SK-N-MC (cell line): ENCODE measurements at regions not wholly inside any gene's neighbourhood (a gene's known extent, or its start where the extent isn't known, plus 50 kb on each side); places are given as distances from the start of the nearest gene placed in this dataset.

Experiments
- DNase-seq: peaks from one replicate; pipeline ENCODE4 v3.0.0-alpha.2; 2011; ENCODE audit warnings: low read depth, low spot score
- H3K27ac ChIP-seq: fragments of 200-600 bp; sonication (generic); 2 replicates; pipeline ENCODE4 v1.5.1; 2016; ENCODE audit warnings: mixed run types
- H3K36me3 ChIP-seq: fragments of 200-600 bp; sonication (generic); 2 replicates; pipeline ENCODE4 v1.6.1; 2017; ENCODE audit warnings: antibody characterized with exemption, low read length, mixed read lengths; ENCODE audit not compliant: insufficient read depth
- H3K4me3 ChIP-seq: fragments of 200-600 bp; sonication (generic); 2 replicates; pipeline ENCODE4 v1.5.1; 2016
- H3K9ac ChIP-seq: fragments of 200-600 bp; sonication (generic); 2 replicates; pipeline ENCODE4 v1.8.0; 2017; ENCODE audit warnings: mixed run types, mixed read lengths; ENCODE audit not compliant: insufficient read length
- H3K9me3 ChIP-seq: fragments of 200-600 bp; sonication (generic); 2 replicates; pipeline ENCODE4 v1.6.1; 2017; ENCODE audit warnings: low read depth, mild to moderate bottlenecking, antibody characterized with exemption, low read length, moderate library complexity, mixed read lengths
- EZH2 ChIP-seq: fragments of 200-600 bp; sonication (generic); IDR thresholded peaks from one replicate; pipeline ENCODE4 v1.6.1; 2017; ENCODE audit warnings: antibody characterized with exemption
- FOXP2 ChIP-seq: optimal IDR thresholded peaks from 2 replicates; pipeline ENCODE3; 2011; ENCODE audit warnings: mild to moderate bottlenecking, moderate library complexity; ENCODE audit not compliant: insufficient read depth; ENCODE audit errors: extremely low read length, control extremely low read depth
- POLR2AphosphoS5 ChIP-seq: IDR thresholded peaks from 2 replicates; pipeline ENCODE4 v1.6.1; 2012; ENCODE audit warnings: mild to moderate bottlenecking, low read depth, low read length, borderline replicate concordance

GRCh38 chr12:130266751-130267150 is 70.9 kb upstream of the PIWIL1 start:
- Histone ChIP-seq H3K9me3 (no peaks in the 10 kb centered on the region), H3K4me3 (no peak overlapping the region), H3K9ac (no peak overlapping the region), H3K36me3 (no peaks in the 10 kb centered on the region), H3K27ac (no peak overlapping the region)
- TF ChIP-seq FOXP2: no peak
- no peak for TF ChIP-seq POLR2AphosphoS5
- no peak for TF ChIP-seq EZH2
- DNase-seq: no peak

GRCh38 chr12:130280231-130280630 is 57.5 kb upstream of the PIWIL1 start:
- Histone ChIP-seq H3K27ac (no peak overlapping the region), H3K9me3 (no peaks in the 10 kb centered on the region), H3K36me3 (no peaks in the 10 kb centered on the region), H3K4me3 (no peak overlapping the region), H3K9ac (no peak overlapping the region)
- TF ChIP-seq POLR2AphosphoS5 (no peak), EZH2 (no peak), FOXP2 (no peak)
- DNase-seq: no peak

DNA sequence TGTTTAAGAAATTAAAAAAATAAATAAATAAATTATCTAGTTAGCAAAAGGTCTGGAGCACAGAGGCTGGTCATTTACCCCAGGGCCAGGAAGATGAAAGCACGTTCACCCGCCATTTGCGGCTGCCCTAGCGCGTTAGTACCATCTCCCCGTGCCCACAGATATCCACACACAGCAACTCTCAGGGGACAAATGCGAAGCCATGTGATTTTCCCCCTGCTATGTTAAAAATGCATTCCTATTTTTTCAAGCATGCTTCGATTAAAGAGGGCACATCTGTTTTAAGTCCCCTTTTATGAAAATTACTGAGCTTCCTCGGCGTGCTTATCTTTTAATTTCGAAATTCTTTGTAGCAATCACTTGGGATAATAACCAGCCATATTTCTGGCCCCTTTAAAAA is 56.9 kb upstream of the PIWIL1 start:
- H3K36me3 ChIP-seq: no peaks in the 10 kb centered on the region
- H3K9me3 ChIP-seq: no peaks in the 10 kb centered on the region
- no peak overlapping the region for H3K27ac ChIP-seq
- no peak overlapping the region for H3K4me3 ChIP-seq
- no peak for DNase-seq
- H3K9ac ChIP-seq: no peak overlapping the region
- TF ChIP-seq EZH2 (no peak), POLR2AphosphoS5 (no peak), FOXP2 (no peak)

- Histone ChIP-seq H3K27ac (no peak overlapping the region), H3K4me3 (no peak overlapping the region), H3K9me3 (no peaks in the 10 kb centered on the region), H3K36me3 (no peaks in the 10 kb centered on the region), H3K9ac (no peak overlapping the region)
- TF ChIP-seq EZH2: no peak
- no peak for TF ChIP-seq POLR2AphosphoS5
- no peak for TF ChIP-seq FOXP2
- no peak for DNase-seq
Observed at GRCh38 chr12:130281153-130281799, 56.4 kb upstream of the PIWIL1 start.

- H3K27ac ChIP-seq: no peak overlapping the region
- H3K4me3 ChIP-seq: no peak overlapping the region
- H3K36me3 ChIP-seq: no peaks in the 10 kb centered on the region
- no peak overlapping the region for H3K9ac ChIP-seq
- no peaks in the 10 kb centered on the region for H3K9me3 ChIP-seq
- TF ChIP-seq EZH2 (no peak), POLR2AphosphoS5 (no peak), FOXP2 (no peak)
- no peak for DNase-seq
Observed at GRCh38 chr12:130286041-130286440, 51.6 kb upstream of the PIWIL1 start.

DNA sequence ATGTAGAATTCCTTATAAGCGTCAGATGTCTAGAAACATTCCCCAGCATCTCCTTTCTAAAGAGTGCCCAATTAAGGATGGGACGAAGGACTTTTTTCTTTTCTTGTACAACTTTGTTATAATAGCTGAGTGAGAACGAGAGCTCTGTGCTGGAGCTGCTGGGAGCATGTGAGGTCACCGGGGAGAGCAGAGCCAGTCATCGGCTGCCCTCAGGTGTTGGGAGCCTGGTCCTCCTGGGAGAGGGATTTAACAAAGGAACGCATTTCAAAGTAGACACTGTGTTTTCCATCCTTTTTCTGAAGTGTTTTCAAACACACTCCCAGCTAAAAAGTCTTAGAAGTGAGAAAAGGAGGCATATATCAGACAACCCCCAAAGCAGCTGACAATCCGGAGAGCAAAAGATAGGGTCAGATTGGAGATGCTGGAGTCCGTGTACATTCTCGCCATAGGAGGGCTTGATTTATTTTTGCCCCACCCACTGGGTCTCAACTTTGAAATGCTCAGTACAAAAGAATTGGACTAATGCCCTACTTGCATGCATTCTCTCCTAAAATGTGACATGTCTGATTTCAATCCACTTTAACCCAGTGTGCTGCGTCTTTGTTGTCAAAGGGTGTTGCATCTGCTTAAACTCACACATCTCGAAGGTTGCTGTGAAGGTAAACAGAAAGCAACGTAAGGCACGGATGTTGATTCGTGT is 50.8 kb upstream of the PIWIL1 start:
- Histone ChIP-seq H3K36me3 (no peaks in the 10 kb centered on the region), H3K27ac (no peak overlapping the region), H3K9ac (no peak overlapping the region), H3K4me3 (no peak overlapping the region), H3K9me3 (no peaks in the 10 kb centered on the region)
- TF ChIP-seq POLR2AphosphoS5 (no peak), FOXP2 (no peak), EZH2 (no peak)
- DNase-seq: no peak
